ENCODE measurements at regions not wholly inside any gene's neighbourhood (a gene's known extent, or its start where the extent isn't known, plus 50 kb on each side); places are given as distances from the start of the nearest gene placed in this dataset.

- TF ChIP-seq POLR2A (IDR thresholded peaks at IDR 0.05; ENCODE audit: low read length) (no peak), GATA1 (IDR thresholded peaks at IDR 0.05; ENCODE audit: low read depth, low read length) (no peak)
Observed at GRCh38 chr9:4413856-4414255, 76.4 kb upstream of the SLC1A1 start.

All from erythroblast (primary cell).